ENCODE measurements at regions not wholly inside any gene's neighbourhood (a gene's known extent, or its start where the extent isn't known, plus 50 kb on each side); places are given as distances from the start of the nearest gene placed in this dataset.
"Not testable (repeated sequence)": the region's sequence is repeated elsewhere in the genome, so short reads cannot be mapped to it uniquely, and the experiment has no call there.

GRCh38 chr6:105859457-105859856 lies 226.7 kb upstream of the PRDM1 start:
- 67% methylated on average over 1 of the region's 1 CpG for WGBS (ENCODE audit: low lambda C conversion rate)
- Histone ChIP-seq H3K9me3 (no peaks in the 10 kb centered on the region), H3K27ac (ENCODE audit: low read depth in 2 of 2, low read length in 1 of 2) (no peak overlapping the region), H3K27me3 (ENCODE audit: insufficient read depth) (no peaks in the 10 kb centered on the region), H3K9me2 (no peaks in the 10 kb centered on the region), H3K36me3 (replicated peaks in 1 of 2; ENCODE audit: control insufficient read depth in 1 of 2, insufficient read depth in 2 of 2, low read length in 1 of 2) (no peaks in the 10 kb centered on the region), H3K4me3 (ENCODE audit: low read depth in 2 of 2, low read length in 1 of 2) (no peak overlapping the region), H4K20me1 (ENCODE audit: insufficient read depth) (no peaks in the 10 kb centered on the region), H3F3A (replicated peaks; ENCODE audit: insufficient read depth) (no peaks in the 10 kb centered on the region), H3K9ac (no peak overlapping the region), H3K4me2 (no peak overlapping the region), H3K4me1 (ENCODE audit: control insufficient read depth in 1 of 2, insufficient read depth in 2 of 2, low read depth in 1 of 2, low read length in 1 of 2) (no peaks in the 10 kb centered on the region), H3K79me2 (ENCODE audit: insufficient read depth) (no peaks in the 10 kb centered on the region), H2AFZ (ENCODE audit: low read depth) (no peak overlapping the region)
- CTCF ChIA-PET = no interaction called here
- no peak for DNase-seq
- TF ChIP-seq SMC3 (IDR thresholded peaks at IDR 0.05; ENCODE audit: low read depth, low read length) (no peak), FOXM1 (IDR thresholded peaks at IDR 0.05; ENCODE audit: low read depth) (no peak)
- POLR2A ChIA-PET = no interaction called here

- H4K20me1 ChIP-seq (ENCODE audit: insufficient read depth); H3K9me2 ChIP-seq; H2AFZ ChIP-seq (ENCODE audit: low read depth); H3F3A ChIP-seq (replicated peaks; ENCODE audit: insufficient read depth); H3K9ac ChIP-seq; H3K36me3 ChIP-seq (replicated peaks in 1 of 2; ENCODE audit: control insufficient read depth in 1 of 2, insufficient read depth in 2 of 2, low read length in 1 of 2); H3K27me3 ChIP-seq (ENCODE audit: insufficient read depth); H3K4me1 ChIP-seq (ENCODE audit: control insufficient read depth in 1 of 2, insufficient read depth in 2 of 2, low read depth in 1 of 2, low read length in 1 of 2); H3K79me2 ChIP-seq (ENCODE audit: insufficient read depth); H3K4me3 ChIP-seq (ENCODE audit: low read depth in 2 of 2, low read length in 1 of 2); H3K27ac ChIP-seq (ENCODE audit: low read depth in 2 of 2, low read length in 1 of 2); CTCF ChIA-PET; H3K9me3 ChIP-seq; H3K4me2 ChIP-seq; POLR2A ChIA-PET; DNase-seq: not testable (repeated sequence)
- WGBS (ENCODE audit: low lambda C conversion rate) = 67% methylated on average over 3 of the region's 3 CpGs
Measured at GRCh38 chr6:105858639-105859038, 227.5 kb upstream of the PRDM1 start.

GRCh38 chr6:105855433-105855832 lies 230.7 kb upstream of the PRDM1 start:
- ChIA-PET POLR2A (no interaction called here), CTCF (no interaction called here)
- WGBS (ENCODE audit: low lambda C conversion rate) = 66% methylated on average over 7 of the region's 7 CpGs
- Histone ChIP-seq H3K9me2 (no peaks in the 10 kb centered on the region), H4K20me1 (ENCODE audit: insufficient read depth) (no peaks in the 10 kb centered on the region), H3K4me1 (ENCODE audit: control insufficient read depth in 1 of 2, insufficient read depth in 2 of 2, low read depth in 1 of 2, low read length in 1 of 2) (peaks cover 2 to 8% of the 10 kb centered on the region in 2 experiments; a peak in 2 of 4 replicates), H3K4me2 (no peak overlapping the region), H3K27me3 (ENCODE audit: insufficient read depth) (no peaks in the 10 kb centered on the region), H3K27ac (ENCODE audit: low read depth in 2 of 2, low read length in 1 of 2) (no peak overlapping the region), H3F3A (replicated peaks; ENCODE audit: insufficient read depth) (no peaks in the 10 kb centered on the region), H3K9me3 (no peaks in the 10 kb centered on the region), H3K4me3 (ENCODE audit: low read depth in 2 of 2, low read length in 1 of 2) (no peak overlapping the region), H3K9ac (no peak overlapping the region), H3K79me2 (ENCODE audit: insufficient read depth) (no peaks in the 10 kb centered on the region), H3K36me3 (replicated peaks in 1 of 2; ENCODE audit: control insufficient read depth in 1 of 2, insufficient read depth in 2 of 2, low read length in 1 of 2) (no peaks in the 10 kb centered on the region), H2AFZ (ENCODE audit: low read depth) (no peak overlapping the region)
- no peak for TF ChIP-seq POLR2AphosphoS5 (IDR thresholded peaks at IDR 0.05; ENCODE audit: low read depth, low read length)
- no peak for TF ChIP-seq MAX (IDR thresholded peaks at IDR 0.05; ENCODE audit: low read depth)
- TF ChIP-seq REST (IDR thresholded peaks at IDR 0.05; ENCODE audit: low read depth, low read length) = no peak
- no peak for TF ChIP-seq RXRA (IDR thresholded peaks at IDR 0.05; ENCODE audit: borderline replicate concordance, low read depth)
- no peak for DNase-seq

- H3K4me3 ChIP-seq (ENCODE audit: low read depth in 2 of 2, low read length in 1 of 2); DNase-seq; H2AFZ ChIP-seq (ENCODE audit: low read depth); H3K79me2 ChIP-seq (ENCODE audit: insufficient read depth); H4K20me1 ChIP-seq (ENCODE audit: insufficient read depth); H3K4me2 ChIP-seq; H3K9me2 ChIP-seq; H3F3A ChIP-seq (replicated peaks; ENCODE audit: insufficient read depth); H3K9me3 ChIP-seq; CTCF ChIA-PET; H3K36me3 ChIP-seq (replicated peaks in 1 of 2; ENCODE audit: control insufficient read depth in 1 of 2, insufficient read depth in 2 of 2, low read length in 1 of 2); H3K27me3 ChIP-seq (ENCODE audit: insufficient read depth); POLR2A ChIA-PET; H3K9ac ChIP-seq; H3K27ac ChIP-seq (ENCODE audit: low read depth in 2 of 2, low read length in 1 of 2): not testable (repeated sequence)
- H3K4me1 ChIP-seq (ENCODE audit: control insufficient read depth in 1 of 2, insufficient read depth in 2 of 2, low read depth in 1 of 2, low read length in 1 of 2) = peaks cover 2 to 15% of the 10 kb centered on the region in 2 experiments; a peak in 2 of 4 replicates
- 98% methylated on average over 8 of the region's 33 CpGs for WGBS (ENCODE audit: low lambda C conversion rate)
Measured at GRCh38 chr6:105853979-105854378, 232.2 kb upstream of the PRDM1 start.
